ENCODE measurements at regions not wholly inside any gene's neighbourhood (a gene's known extent, or its start where the extent isn't known, plus 50 kb on each side); places are given as distances from the start of the nearest gene placed in this dataset.
A peak's percentile ranks its signal among the peaks of the same experiment; 100 is the strongest.
"Not testable (repeated sequence)": the region's sequence is repeated elsewhere in the genome, so short reads cannot be mapped to it uniquely, and the experiment has no call there.

DNA sequence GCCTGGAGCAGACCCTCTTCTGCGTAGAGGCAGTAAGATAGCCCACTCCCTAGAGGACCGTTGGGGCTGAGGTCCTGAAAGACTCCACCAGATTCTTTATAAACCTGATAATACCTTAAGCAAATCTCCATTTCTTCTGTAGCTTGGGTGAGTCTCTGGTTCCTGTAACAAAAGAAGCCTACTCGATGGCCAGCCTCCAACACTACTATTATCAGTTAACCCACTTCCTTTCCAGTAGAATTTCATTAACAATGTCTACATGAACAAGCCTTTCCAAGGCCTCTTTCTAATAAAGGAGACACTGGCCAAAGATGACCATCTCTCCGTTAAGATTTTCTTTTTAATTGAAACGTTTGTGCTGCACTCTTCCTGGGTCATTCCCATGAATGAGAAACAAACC is 201.7 kb upstream of the KCTD7 start:
- Histone ChIP-seq H3K4me1 (ENCODE audit: control insufficient read depth in 2 of 3, insufficient read depth in 2 of 3, low read depth in 1 of 3, low read length in 3 of 3) (no peaks in the 10 kb centered on the region), H3K9ac (ENCODE audit: low read length in 3 of 3) (no peak overlapping the region), H3K36me3 (ENCODE audit: control insufficient read depth in 2 of 3, insufficient read depth in 3 of 3, low read length in 3 of 3) (peaks cover 0 to 7% (median 0%) of the 10 kb centered on the region in 3 donors), H3K27ac (ENCODE audit: low read depth in 2 of 2, low read length in 2 of 2) (no peak overlapping the region), H3K9me3 (ENCODE audit: control insufficient read depth in 2 of 3, insufficient read depth in 1 of 3, low read length in 3 of 3) (no peaks in the 10 kb centered on the region), H3K27me3 (ENCODE audit: control insufficient read depth, insufficient read depth, low read length) (no peaks in the 10 kb centered on the region), H3K4me3 (ENCODE audit: low read length in 3 of 3) (no peak overlapping the region)
- intact Hi-C loops (cut with DNase I) = no loop called here
- no peak for TF ChIP-seq CTCF (IDR thresholded peaks at IDR 0.05; ENCODE audit: borderline replicate concordance, extremely low read depth, insufficient read depth)
- FAIRE-seq (no peak), DNase-seq (no peak)

GRCh38 chr7:66427956-66428355 is 200.7 kb upstream of the KCTD7 start:
- H3K4me1 ChIP-seq (ENCODE audit: control insufficient read depth in 2 of 3, insufficient read depth in 2 of 3, low read depth in 1 of 3, low read length in 3 of 3) = no peaks in the 10 kb centered on the region
- H3K27me3 ChIP-seq (ENCODE audit: control insufficient read depth, insufficient read depth, low read length) = no peaks in the 10 kb centered on the region
- no peak overlapping the region for H3K4me3 ChIP-seq (ENCODE audit: low read length in 3 of 3)
- TF ChIP-seq CTCF (IDR thresholded peaks at IDR 0.05; ENCODE audit: borderline replicate concordance, extremely low read depth, insufficient read depth) = no peak
- H3K36me3 ChIP-seq (ENCODE audit: control insufficient read depth in 2 of 3, insufficient read depth in 3 of 3, low read length in 3 of 3) = peaks cover 0 to 7% (median 0%) of the 10 kb centered on the region in 3 donors
- intact Hi-C loops (cut with DNase I) = no loop called here
- no peak overlapping the region for H3K27ac ChIP-seq (ENCODE audit: low read depth in 2 of 2, low read length in 2 of 2)
- H3K9me3 ChIP-seq (ENCODE audit: control insufficient read depth in 2 of 3, insufficient read depth in 1 of 3, low read length in 3 of 3) = no peaks in the 10 kb centered on the region
- H3K9ac ChIP-seq (ENCODE audit: low read length in 3 of 3) = no peak overlapping the region
- DNase-seq (no peak), FAIRE-seq (no peak)

DNA sequence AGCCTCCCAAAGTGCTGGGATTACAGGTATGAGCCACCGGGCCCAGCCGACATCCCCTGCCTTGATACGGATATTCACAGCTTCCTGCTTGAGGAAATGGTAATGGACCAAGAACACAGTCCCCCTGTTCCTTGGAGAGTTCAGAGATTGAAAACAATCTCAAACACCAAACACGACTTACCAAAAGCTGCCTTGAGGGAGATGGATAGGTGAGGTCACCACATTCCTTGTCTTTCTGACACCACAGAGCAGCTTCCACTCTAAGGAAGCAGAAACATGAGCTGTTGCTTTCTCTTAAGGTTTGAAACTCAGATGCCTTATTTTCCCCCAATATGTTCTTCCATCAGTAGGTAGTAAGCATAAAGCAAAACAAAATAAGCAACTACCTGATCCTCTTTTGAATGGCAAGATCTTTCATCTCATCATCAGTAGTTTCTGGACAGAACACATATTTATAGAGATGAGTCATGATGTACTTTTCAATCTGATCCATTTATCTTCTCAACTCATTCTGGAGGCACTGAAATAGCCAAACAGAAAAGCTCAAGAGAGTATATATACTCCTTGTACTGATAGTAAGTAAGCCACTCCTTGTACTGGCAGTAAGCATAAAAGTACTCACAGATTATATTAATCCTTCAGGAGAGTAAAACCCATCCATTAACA is 199.1 kb upstream of the KCTD7 start:
- H3K27me3 ChIP-seq (ENCODE audit: control insufficient read depth, insufficient read depth, low read length) = no peaks in the 10 kb centered on the region
- peaks cover 0 to 4% (median 3%) of the 10 kb centered on the region in 3 donors for H3K36me3 ChIP-seq (ENCODE audit: control insufficient read depth in 2 of 3, insufficient read depth in 3 of 3, low read length in 3 of 3)
- no peak overlapping the region for H3K4me3 ChIP-seq (ENCODE audit: low read length in 3 of 3)
- no peaks in the 10 kb centered on the region for H3K9me3 ChIP-seq (ENCODE audit: control insufficient read depth in 2 of 3, insufficient read depth in 1 of 3, low read length in 3 of 3)
- no peaks in the 10 kb centered on the region for H3K4me1 ChIP-seq (ENCODE audit: control insufficient read depth in 2 of 3, insufficient read depth in 2 of 3, low read depth in 1 of 3, low read length in 3 of 3)
- no peak for DNase-seq
- FAIRE-seq = no peak
- intact Hi-C loops (cut with DNase I) = no loop called here
- H3K9ac ChIP-seq (ENCODE audit: low read length in 3 of 3) = no peak overlapping the region
- TF ChIP-seq CTCF (IDR thresholded peaks at IDR 0.05; ENCODE audit: borderline replicate concordance, extremely low read depth, insufficient read depth) = no peak
- no peak overlapping the region for H3K27ac ChIP-seq (ENCODE audit: low read depth in 2 of 2, low read length in 2 of 2)

GRCh38 chr7:66430164-66430545 is 198.5 kb upstream of the KCTD7 start:
- no peak for FAIRE-seq
- Histone ChIP-seq H3K36me3 (ENCODE audit: control insufficient read depth in 2 of 3, insufficient read depth in 3 of 3, low read length in 3 of 3) (peaks cover 0 to 3% (median 0%) of the 10 kb centered on the region in 3 donors), H3K9me3 (ENCODE audit: control insufficient read depth in 2 of 3, insufficient read depth in 1 of 3, low read length in 3 of 3) (no peaks in the 10 kb centered on the region), H3K27me3 (ENCODE audit: control insufficient read depth, insufficient read depth, low read length) (no peaks in the 10 kb centered on the region), H3K9ac (ENCODE audit: low read length in 3 of 3) (no peak overlapping the region), H3K27ac (ENCODE audit: low read depth in 2 of 2, low read length in 2 of 2) (no peak overlapping the region), H3K4me1 (ENCODE audit: control insufficient read depth in 2 of 3, insufficient read depth in 2 of 3, low read depth in 1 of 3, low read length in 3 of 3) (no peaks in the 10 kb centered on the region), H3K4me3 (ENCODE audit: low read length in 3 of 3) (no peak overlapping the region)
- DNase-seq = peak in 1 of 5 donors; percentile 17
- intact Hi-C loops (cut with DNase I) = no loop called here
- TF ChIP-seq CTCF (IDR thresholded peaks at IDR 0.05; ENCODE audit: borderline replicate concordance, extremely low read depth, insufficient read depth) = no peak

DNA sequence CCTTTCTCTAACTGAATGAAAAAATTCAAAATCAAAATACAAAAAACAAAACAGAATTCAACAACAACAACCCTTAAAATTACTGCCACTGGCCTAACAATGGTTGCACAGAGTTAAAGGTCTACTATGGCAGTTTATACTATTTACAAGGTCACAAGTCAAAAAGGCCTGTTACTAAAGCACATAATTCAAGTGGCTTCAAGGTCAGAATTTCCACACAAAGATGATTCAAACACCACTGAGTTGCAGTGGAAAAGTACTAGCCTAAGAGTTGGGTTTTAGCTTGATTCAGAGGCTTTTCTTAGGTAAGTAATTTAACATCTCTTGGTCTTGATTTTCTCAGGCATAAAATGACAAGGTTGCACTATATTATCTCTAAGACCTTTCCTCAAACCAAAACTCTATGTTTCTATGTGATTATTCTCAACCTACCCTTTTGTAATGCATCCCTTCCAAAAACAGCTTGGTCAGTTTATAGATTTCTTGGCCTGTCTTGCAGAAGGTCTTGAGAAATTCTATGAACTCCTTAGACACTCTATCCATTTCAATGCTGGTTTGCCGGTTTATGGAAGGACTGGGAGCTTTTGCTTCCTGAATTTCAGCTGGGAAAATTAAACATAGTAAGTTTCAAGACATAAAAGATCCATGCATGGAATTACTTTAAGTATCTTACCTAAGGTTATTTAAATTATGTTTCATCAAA is 189.8 kb upstream of the KCTD7 start:
- intact Hi-C loops (cut with DNase I); DNase-seq; H3K4me3 ChIP-seq (ENCODE audit: low read length in 3 of 3); H3K27ac ChIP-seq (ENCODE audit: low read depth in 2 of 2, low read length in 2 of 2); H3K9ac ChIP-seq (ENCODE audit: low read length in 3 of 3); H3K36me3 ChIP-seq (ENCODE audit: control insufficient read depth in 2 of 3, insufficient read depth in 3 of 3, low read length in 3 of 3); H3K4me1 ChIP-seq (ENCODE audit: control insufficient read depth in 2 of 3, insufficient read depth in 2 of 3, low read depth in 1 of 3, low read length in 3 of 3); FAIRE-seq; H3K9me3 ChIP-seq (ENCODE audit: control insufficient read depth in 2 of 3, insufficient read depth in 1 of 3, low read length in 3 of 3); H3K27me3 ChIP-seq (ENCODE audit: control insufficient read depth, insufficient read depth, low read length): not testable (repeated sequence)

Data from kidney (tissue), 13 donors.